ENCODE measurements at regions not wholly inside any gene's neighbourhood (a gene's known extent, or its start where the extent isn't known, plus 50 kb on each side); places are given as distances from the start of the nearest gene placed in this dataset.

- TF ChIP-seq, protein P1, sequence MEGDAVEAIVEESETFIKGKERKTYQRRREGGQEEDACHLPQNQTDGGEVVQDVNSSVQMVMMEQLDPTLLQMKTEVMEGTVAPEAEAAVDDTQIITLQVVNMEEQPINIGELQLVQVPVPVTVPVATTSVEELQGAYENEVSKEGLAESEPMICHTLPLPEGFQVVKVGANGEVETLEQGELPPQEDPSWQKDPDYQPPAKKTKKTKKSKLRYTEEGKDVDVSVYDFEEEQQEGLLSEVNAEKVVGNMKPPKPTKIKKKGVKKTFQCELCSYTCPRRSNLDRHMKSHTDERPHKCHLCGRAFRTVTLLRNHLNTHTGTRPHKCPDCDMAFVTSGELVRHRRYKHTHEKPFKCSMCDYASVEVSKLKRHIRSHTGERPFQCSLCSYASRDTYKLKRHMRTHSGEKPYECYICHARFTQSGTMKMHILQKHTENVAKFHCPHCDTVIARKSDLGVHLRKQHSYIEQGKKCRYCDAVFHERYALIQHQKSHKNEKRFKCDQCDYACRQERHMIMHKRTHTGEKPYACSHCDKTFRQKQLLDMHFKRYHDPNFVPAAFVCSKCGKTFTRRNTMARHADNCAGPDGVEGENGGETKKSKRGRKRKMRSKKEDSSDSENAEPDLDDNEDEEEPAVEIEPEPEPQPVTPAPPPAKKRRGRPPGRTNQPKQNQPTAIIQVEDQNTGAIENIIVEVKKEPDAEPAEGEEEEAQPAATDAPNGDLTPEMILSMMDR (conservative IDR thresholded peaks at IDR 0.05; ENCODE audit: low read depth, low read length) = no peak
Observed at GRCh38 chr17:68783861-68784260, 171.3 kb downstream of the ABCA8 start.

DNA sequence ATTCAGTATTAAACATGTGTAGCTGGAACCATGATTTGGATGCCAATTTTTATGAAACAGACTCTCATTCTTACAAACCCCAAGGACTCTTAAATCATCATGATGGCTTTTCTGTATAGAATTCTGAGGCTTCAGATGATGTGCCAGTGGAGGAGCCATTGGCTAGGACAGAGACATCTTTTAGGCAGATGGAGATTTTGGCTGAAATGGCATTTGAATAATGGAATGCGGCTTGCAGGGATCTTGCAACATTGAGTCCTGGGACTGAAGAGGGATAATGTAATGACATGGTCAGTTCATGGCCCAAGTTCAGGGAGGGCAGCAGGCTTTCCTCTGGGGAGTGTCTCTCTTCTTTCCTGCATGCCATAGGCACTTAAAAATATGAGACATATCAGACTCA lies 172.4 kb downstream of the ABCA8 start:
- Histone ChIP-seq H3K9ac (no peak overlapping the region), H3K27ac (no peak overlapping the region), H3K36me3 (ENCODE audit: insufficient read depth) (no peaks in the 10 kb centered on the region), H3K27me3 (ENCODE audit: insufficient read depth, low read depth) (no peaks in the 10 kb centered on the region), H4K20me1 (ENCODE audit: insufficient read depth) (no peaks in the 10 kb centered on the region), H3K79me2 (ENCODE audit: insufficient read depth, low read depth) (no peaks in the 10 kb centered on the region), H2AFZ (ENCODE audit: low read depth) (no peak overlapping the region), H3K4me3 (IDR thresholded peaks at IDR 0.05; ENCODE audit: insufficient read depth, low read depth, low read length) (no peak overlapping the region), H3K4me1 (ENCODE audit: low read depth, poor library complexity, severe bottlenecking) (no peaks in the 10 kb centered on the region), H3K4me2 (no peak overlapping the region)
- TF ChIP-seq, protein P1 (conservative IDR thresholded peaks at IDR 0.05; ENCODE audit: low read depth, low read length) = no peak

More at GRCh38 chr17:68783861-68784260, 171.3 kb downstream of the ABCA8 start:
- Histone ChIP-seq H3K9ac (no peak overlapping the region), H3K4me1 (ENCODE audit: low read depth, poor library complexity, severe bottlenecking) (no peaks in the 10 kb centered on the region), H3K36me3 (ENCODE audit: insufficient read depth) (no peaks in the 10 kb centered on the region), H3K27ac (no peak overlapping the region), H3K4me2 (no peak overlapping the region), H4K20me1 (ENCODE audit: insufficient read depth) (no peaks in the 10 kb centered on the region), H3K79me2 (ENCODE audit: insufficient read depth, low read depth) (no peaks in the 10 kb centered on the region), H3K27me3 (ENCODE audit: insufficient read depth, low read depth) (no peaks in the 10 kb centered on the region), H2AFZ (ENCODE audit: low read depth) (no peak overlapping the region), H3K4me3 (IDR thresholded peaks at IDR 0.05; ENCODE audit: insufficient read depth, low read depth, low read length) (no peak overlapping the region)

GRCh38 chr17:68780596-68780995 lies 174.6 kb downstream of the ABCA8 start:
- Histone ChIP-seq H3K79me2 (ENCODE audit: insufficient read depth, low read depth) (no peaks in the 10 kb centered on the region), H3K27ac (no peak overlapping the region)

DNA sequence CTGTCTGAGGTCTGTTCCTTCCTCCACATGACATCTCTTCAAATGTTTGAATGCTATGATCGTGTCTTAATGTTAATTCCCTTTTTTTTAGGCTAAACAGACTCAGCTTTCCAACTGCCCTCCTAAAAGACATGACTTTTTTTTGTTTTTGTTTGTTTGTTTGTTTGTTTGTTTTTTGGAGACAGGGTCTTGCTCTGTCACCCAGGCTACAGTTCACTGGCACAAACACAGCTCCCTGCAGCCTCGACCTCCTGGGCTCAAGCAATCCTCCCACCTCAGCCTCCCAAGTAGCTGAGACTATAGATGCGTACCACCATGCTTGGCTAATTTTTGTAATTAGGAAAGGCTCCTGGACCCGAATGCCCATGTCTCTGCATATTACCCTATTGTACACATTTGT lies 176.5 kb downstream of the ABCA8 start:
- TF ChIP-seq, protein P1 (conservative IDR thresholded peaks at IDR 0.05; ENCODE audit: low read depth, low read length) = no peak
- no peak overlapping the region for H2AFZ ChIP-seq (ENCODE audit: low read depth)
- H3K36me3 ChIP-seq (ENCODE audit: insufficient read depth) = no peaks in the 10 kb centered on the region
- H3K9ac ChIP-seq = no peak overlapping the region
- H3K79me2 ChIP-seq (ENCODE audit: insufficient read depth, low read depth) = no peaks in the 10 kb centered on the region
- no peak overlapping the region for H3K27ac ChIP-seq
- H3K4me2 ChIP-seq = no peak overlapping the region
- H4K20me1 ChIP-seq (ENCODE audit: insufficient read depth) = no peaks in the 10 kb centered on the region
- peaks cover 23% of the 10 kb centered on the region; the same call in 1 of the 2 replicates for H3K27me3 ChIP-seq (ENCODE audit: insufficient read depth, low read depth)
- H3K4me1 ChIP-seq (ENCODE audit: low read depth, poor library complexity, severe bottlenecking) = peaks cover 15% of the 10 kb centered on the region
- H3K4me3 ChIP-seq (IDR thresholded peaks at IDR 0.05; ENCODE audit: insufficient read depth, low read depth, low read length) = no peak overlapping the region

More at GRCh38 chr17:68780596-68780995, 174.6 kb downstream of the ABCA8 start:
- H3K4me2 ChIP-seq = no peak overlapping the region
- no peaks in the 10 kb centered on the region for H3K4me1 ChIP-seq (ENCODE audit: low read depth, poor library complexity, severe bottlenecking)
- no peaks in the 10 kb centered on the region for H3K36me3 ChIP-seq (ENCODE audit: insufficient read depth)
- no peak overlapping the region for H3K9ac ChIP-seq
- peaks cover 16% of the 10 kb centered on the region; the same call in 1 of the 2 replicates for H3K27me3 ChIP-seq (ENCODE audit: insufficient read depth, low read depth)
- H3K4me3 ChIP-seq (IDR thresholded peaks at IDR 0.05; ENCODE audit: insufficient read depth, low read depth, low read length) = no peak overlapping the region
- TF ChIP-seq, protein P1 (conservative IDR thresholded peaks at IDR 0.05; ENCODE audit: low read depth, low read length) = no peak
- no peak overlapping the region for H2AFZ ChIP-seq (ENCODE audit: low read depth)
- H4K20me1 ChIP-seq (ENCODE audit: insufficient read depth) = no peaks in the 10 kb centered on the region

Measured in KMS-11 (cell line).